GM23338 (cell line): ENCODE measurements at regions not wholly inside any gene's neighbourhood (a gene's known extent, or its start where the extent isn't known, plus 50 kb on each side); places are given as distances from the start of the nearest gene placed in this dataset.

ENCODE experiments used
- ATAC-seq: fragments of 200-7000 bp; cut with Tn5 transposase; 3 replicates; pipeline ENCODE4 v1.9.1; 2020
- DNase-seq: peaks from one replicate; pipeline ENCODE4 v3.0.0-alpha.2; 2015; ENCODE audit warnings: low spot score
- H2AFZ ChIP-seq: fragments of 200-600 bp; sonication (generic); 2 replicates; pipeline ENCODE4 v1.8.0; 2016; ENCODE audit warnings: antibody characterized with exemption, mild to moderate bottlenecking, moderate library complexity
- H3F3A ChIP-seq: fragments of 200-600 bp; sonication (generic); replicated peaks from 2 replicates; pipeline ENCODE4 v1.8.0; 2017; ENCODE audit warnings: antibody characterized with exemption, mixed run types, low read depth
- H3K27ac ChIP-seq: fragments of 200-600 bp; sonication (generic); 2 replicates; pipeline ENCODE4 v1.6.1; 2016; ENCODE audit warnings: low read depth
- H3K27me3 ChIP-seq: fragments of 200-600 bp; sonication (generic); 2 replicates; pipeline ENCODE4 v1.8.0; 2016; ENCODE audit warnings: mild to moderate bottlenecking, mixed run types, moderate library complexity; ENCODE audit not compliant: insufficient read depth
- H3K36me3 ChIP-seq: fragments of 200-600 bp; sonication (generic); 2 replicates; pipeline ENCODE4 v1.8.0; 2016; ENCODE audit warnings: mild to moderate bottlenecking; ENCODE audit not compliant: insufficient read depth
- H3K4me1 ChIP-seq: fragments of 200-600 bp; sonication (generic); 2 replicates; pipeline ENCODE4 v1.8.0; 2016; ENCODE audit warnings: mild to moderate bottlenecking, moderate library complexity; ENCODE audit not compliant: insufficient read depth
- H3K4me2 ChIP-seq: fragments of 200-600 bp; sonication (generic); 2 replicates; pipeline ENCODE4 v1.7.1; 2017; ENCODE audit warnings: mixed run types
- H3K4me3 ChIP-seq: fragments of 200-600 bp; sonication (generic); 2 replicates; pipeline ENCODE4 v1.6.1; 2016; ENCODE audit warnings: mixed run types
- H3K79me2 ChIP-seq: fragments of 200-600 bp; sonication (generic); replicated peaks from 2 replicates; pipeline ENCODE4 v1.8.0; 2017; ENCODE audit warnings: mild to moderate bottlenecking; ENCODE audit not compliant: insufficient read depth
- H3K9me2 ChIP-seq: fragments of 200-600 bp; sonication (generic); 2 replicates; pipeline ENCODE4 v1.8.0; 2017; ENCODE audit not compliant: insufficient read depth
- H4K20me1 ChIP-seq: fragments of 200-600 bp; sonication (generic); replicated peaks from 2 replicates; pipeline ENCODE4 v1.8.0; 2017; ENCODE audit warnings: mild to moderate bottlenecking; ENCODE audit not compliant: insufficient read depth
- H3K27ac Mint-ChIP-seq: 2 replicates; pipeline ENCODE4 v1.8.0; 2020; ENCODE audit warnings: inconsistent platforms, mild to moderate bottlenecking, moderate library complexity, mixed read lengths
- H3K27me3 Mint-ChIP-seq: 3 replicates; pipeline ENCODE4 v1.8.0; 2022; ENCODE audit warnings: low read depth, mild to moderate bottlenecking, moderate library complexity, mixed read lengths, inconsistent platforms; ENCODE audit not compliant: insufficient read depth, poor library complexity
- H3K36me3 Mint-ChIP-seq: 3 replicates; pipeline ENCODE4 v1.8.0; 2021; ENCODE audit warnings: low read depth, mild to moderate bottlenecking, inconsistent platforms, moderate library complexity, mixed read lengths
- H3K4me1 Mint-ChIP-seq: 3 replicates; pipeline ENCODE4 v1.8.0; 2020; ENCODE audit warnings: mild to moderate bottlenecking, inconsistent platforms, mixed read lengths
- H3K4me3 Mint-ChIP-seq: 3 replicates; pipeline ENCODE4 v1.8.0; 2021; ENCODE audit warnings: moderate library complexity, mild to moderate bottlenecking, inconsistent platforms, mixed read lengths
- H3K9me3 Mint-ChIP-seq: 3 replicates; pipeline ENCODE4 v1.8.0; 2020; ENCODE audit warnings: moderate library complexity, mild to moderate bottlenecking, inconsistent platforms, mixed read lengths
- CREB1 ChIP-seq: fragments of 250-450 bp; sonication (Bioruptor Pico); IDR thresholded peaks from 2 replicates; pipeline ENCODE4 v1.5.0; 2020; ENCODE audit warnings: low read depth, mild to moderate bottlenecking, moderate library complexity
- EZH2 ChIP-seq: fragments of 200-600 bp; sonication (generic); IDR thresholded peaks from one replicate; pipeline ENCODE4 v1.8.0; 2017; ENCODE audit warnings: antibody characterized with exemption, mild to moderate bottlenecking, low read depth; ENCODE audit not compliant: unreplicated experiment
- EZH2phosphoT487 ChIP-seq: fragments of 200-600 bp; sonication (generic); IDR thresholded peaks from one replicate; pipeline ENCODE4 v1.8.1; 2018; ENCODE audit warnings: antibody characterized with exemption; ENCODE audit not compliant: unreplicated experiment
- JUNB ChIP-seq: IDR thresholded peaks from one replicate; pipeline ENCODE4 v1.6.1; 2016; ENCODE audit warnings: antibody characterized with exemption; ENCODE audit not compliant: unreplicated experiment
- NANOG ChIP-seq: IDR thresholded peaks from 2 replicates; pipeline ENCODE4 v1.6.1; 2016; ENCODE audit warnings: antibody characterized with exemption, borderline replicate concordance
- POLR2AphosphoS5 ChIP-seq: IDR thresholded peaks from 2 replicates; pipeline ENCODE4 v1.6.1; 2016; ENCODE audit warnings: antibody characterized with exemption, low read depth
- STAT1 ChIP-seq: IDR thresholded peaks from one replicate; pipeline ENCODE4 v1.6.1; 2016; ENCODE audit warnings: antibody characterized with exemption; ENCODE audit not compliant: unreplicated experiment
- ZNF114 ChIP-seq: fragments of 250-450 bp; sonication (Bioruptor Pico); IDR thresholded peaks from 2 replicates; pipeline ENCODE4 v1.5.0; 2020; ENCODE audit warnings: mild to moderate bottlenecking, moderate library complexity
- ZNF331 ChIP-seq: fragments of 250-450 bp; sonication (Bioruptor Pico); IDR thresholded peaks from 2 replicates; pipeline ENCODE4 v1.5.0; 2020; ENCODE audit warnings: low read depth, mild to moderate bottlenecking, moderate library complexity
- TF ChIP-seq, protein P1 (sequence below): IDR thresholded peaks from one replicate; pipeline ENCODE4 v1.6.1; 2018; ENCODE audit warnings: antibody characterized with exemption; ENCODE audit not compliant: unreplicated experiment
- TF ChIP-seq, protein P2 (sequence below): IDR thresholded peaks from 2 replicates; pipeline ENCODE4 v1.6.1; 2016; ENCODE audit warnings: antibody characterized with exemption
- TF ChIP-seq, protein P3 (sequence below): fragments of 250-450 bp; sonication (Bioruptor Pico); IDR thresholded peaks from 2 replicates; pipeline ENCODE4 v1.5.0; 2020; ENCODE audit warnings: mild to moderate bottlenecking, moderate library complexity
- TF ChIP-seq, protein P4 (sequence below), 2 experiments: fragments of 200-600 bp in 1 of 2; sonication (generic) in 1 of 2; conservative IDR thresholded peaks; 2 replicates each; pipeline versions ENCODE4 v1.5.1 to v1.6.1; 2016 to 2017; ENCODE audit warnings: antibody characterized with exemption in 2 of 2, low read depth in 2 of 2, mild to moderate bottlenecking in 2 of 2, moderate library complexity in 1 of 2

DNA sequence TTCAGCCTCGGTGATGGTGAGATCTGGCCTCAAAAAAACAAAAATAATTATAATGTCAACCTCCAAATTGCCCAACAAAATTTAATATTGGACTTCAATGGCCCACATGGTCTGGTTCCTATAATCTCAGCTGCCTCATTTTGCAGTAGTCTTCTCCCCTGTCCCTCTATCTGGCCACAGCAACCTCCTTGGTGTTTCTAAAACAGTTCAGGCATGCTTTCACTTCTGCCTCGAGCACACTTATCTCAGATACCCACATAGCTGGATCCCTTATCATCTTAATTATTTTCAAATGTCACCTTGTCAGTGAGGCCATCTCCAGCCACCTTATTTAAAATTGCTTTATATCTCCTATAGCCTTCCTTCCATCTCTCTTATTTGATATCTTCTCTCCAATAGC, 52.9 kb upstream of the WDFY3 start:
- Histone ChIP-seq H3K9me2 (no peaks in the 10 kb centered on the region), H3K27ac (no peak overlapping the region), H3K4me3 (no peak overlapping the region), H3K4me2 (no peak overlapping the region), H3K36me3 (no peaks in the 10 kb centered on the region), H2AFZ (no peak overlapping the region), H3K4me1 (no peaks in the 10 kb centered on the region), H3F3A (no peaks in the 10 kb centered on the region), H3K79me2 (no peaks in the 10 kb centered on the region), H3K27me3 (no peaks in the 10 kb centered on the region), H4K20me1 (no peaks in the 10 kb centered on the region)
- no peak overlapping the region for H3K27ac Mint-ChIP-seq
- H3K4me3 Mint-ChIP-seq = no peak overlapping the region
- peaks cover 7% of the 10 kb centered on the region; the same call in 2 of the 3 replicates for H3K9me3 Mint-ChIP-seq
- H3K36me3 Mint-ChIP-seq = no peaks in the 10 kb centered on the region; the same call in 1 of the 3 replicates
- no peak for ATAC-seq
- no peaks in the 10 kb centered on the region for H3K27me3 Mint-ChIP-seq
- DNase-seq = no peak
- TF ChIP-seq STAT1 (no peak), POLR2AphosphoS5 (no peak), EZH2phosphoT487 (no peak), CREB1 (CRISPR knock-in tag) (no peak), ZNF331 (CRISPR knock-in tag) (no peak), JUNB (no peak), EZH2 (no peak), NANOG (no peak), ZNF114 (CRISPR knock-in tag) (no peak)
- TF ChIP-seq, protein P1, sequence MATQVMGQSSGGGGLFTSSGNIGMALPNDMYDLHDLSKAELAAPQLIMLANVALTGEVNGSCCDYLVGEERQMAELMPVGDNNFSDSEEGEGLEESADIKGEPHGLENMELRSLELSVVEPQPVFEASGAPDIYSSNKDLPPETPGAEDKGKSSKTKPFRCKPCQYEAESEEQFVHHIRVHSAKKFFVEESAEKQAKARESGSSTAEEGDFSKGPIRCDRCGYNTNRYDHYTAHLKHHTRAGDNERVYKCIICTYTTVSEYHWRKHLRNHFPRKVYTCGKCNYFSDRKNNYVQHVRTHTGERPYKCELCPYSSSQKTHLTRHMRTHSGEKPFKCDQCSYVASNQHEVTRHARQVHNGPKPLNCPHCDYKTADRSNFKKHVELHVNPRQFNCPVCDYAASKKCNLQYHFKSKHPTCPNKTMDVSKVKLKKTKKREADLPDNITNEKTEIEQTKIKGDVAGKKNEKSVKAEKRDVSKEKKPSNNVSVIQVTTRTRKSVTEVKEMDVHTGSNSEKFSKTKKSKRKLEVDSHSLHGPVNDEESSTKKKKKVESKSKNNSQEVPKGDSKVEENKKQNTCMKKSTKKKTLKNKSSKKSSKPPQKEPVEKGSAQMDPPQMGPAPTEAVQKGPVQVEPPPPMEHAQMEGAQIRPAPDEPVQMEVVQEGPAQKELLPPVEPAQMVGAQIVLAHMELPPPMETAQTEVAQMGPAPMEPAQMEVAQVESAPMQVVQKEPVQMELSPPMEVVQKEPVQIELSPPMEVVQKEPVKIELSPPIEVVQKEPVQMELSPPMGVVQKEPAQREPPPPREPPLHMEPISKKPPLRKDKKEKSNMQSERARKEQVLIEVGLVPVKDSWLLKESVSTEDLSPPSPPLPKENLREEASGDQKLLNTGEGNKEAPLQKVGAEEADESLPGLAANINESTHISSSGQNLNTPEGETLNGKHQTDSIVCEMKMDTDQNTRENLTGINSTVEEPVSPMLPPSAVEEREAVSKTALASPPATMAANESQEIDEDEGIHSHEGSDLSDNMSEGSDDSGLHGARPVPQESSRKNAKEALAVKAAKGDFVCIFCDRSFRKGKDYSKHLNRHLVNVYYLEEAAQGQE = no peak
- TF ChIP-seq, protein P2, sequence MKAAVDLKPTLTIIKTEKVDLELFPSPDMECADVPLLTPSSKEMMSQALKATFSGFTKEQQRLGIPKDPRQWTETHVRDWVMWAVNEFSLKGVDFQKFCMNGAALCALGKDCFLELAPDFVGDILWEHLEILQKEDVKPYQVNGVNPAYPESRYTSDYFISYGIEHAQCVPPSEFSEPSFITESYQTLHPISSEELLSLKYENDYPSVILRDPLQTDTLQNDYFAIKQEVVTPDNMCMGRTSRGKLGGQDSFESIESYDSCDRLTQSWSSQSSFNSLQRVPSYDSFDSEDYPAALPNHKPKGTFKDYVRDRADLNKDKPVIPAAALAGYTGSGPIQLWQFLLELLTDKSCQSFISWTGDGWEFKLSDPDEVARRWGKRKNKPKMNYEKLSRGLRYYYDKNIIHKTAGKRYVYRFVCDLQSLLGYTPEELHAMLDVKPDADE = no peak
- TF ChIP-seq, protein P3, sequence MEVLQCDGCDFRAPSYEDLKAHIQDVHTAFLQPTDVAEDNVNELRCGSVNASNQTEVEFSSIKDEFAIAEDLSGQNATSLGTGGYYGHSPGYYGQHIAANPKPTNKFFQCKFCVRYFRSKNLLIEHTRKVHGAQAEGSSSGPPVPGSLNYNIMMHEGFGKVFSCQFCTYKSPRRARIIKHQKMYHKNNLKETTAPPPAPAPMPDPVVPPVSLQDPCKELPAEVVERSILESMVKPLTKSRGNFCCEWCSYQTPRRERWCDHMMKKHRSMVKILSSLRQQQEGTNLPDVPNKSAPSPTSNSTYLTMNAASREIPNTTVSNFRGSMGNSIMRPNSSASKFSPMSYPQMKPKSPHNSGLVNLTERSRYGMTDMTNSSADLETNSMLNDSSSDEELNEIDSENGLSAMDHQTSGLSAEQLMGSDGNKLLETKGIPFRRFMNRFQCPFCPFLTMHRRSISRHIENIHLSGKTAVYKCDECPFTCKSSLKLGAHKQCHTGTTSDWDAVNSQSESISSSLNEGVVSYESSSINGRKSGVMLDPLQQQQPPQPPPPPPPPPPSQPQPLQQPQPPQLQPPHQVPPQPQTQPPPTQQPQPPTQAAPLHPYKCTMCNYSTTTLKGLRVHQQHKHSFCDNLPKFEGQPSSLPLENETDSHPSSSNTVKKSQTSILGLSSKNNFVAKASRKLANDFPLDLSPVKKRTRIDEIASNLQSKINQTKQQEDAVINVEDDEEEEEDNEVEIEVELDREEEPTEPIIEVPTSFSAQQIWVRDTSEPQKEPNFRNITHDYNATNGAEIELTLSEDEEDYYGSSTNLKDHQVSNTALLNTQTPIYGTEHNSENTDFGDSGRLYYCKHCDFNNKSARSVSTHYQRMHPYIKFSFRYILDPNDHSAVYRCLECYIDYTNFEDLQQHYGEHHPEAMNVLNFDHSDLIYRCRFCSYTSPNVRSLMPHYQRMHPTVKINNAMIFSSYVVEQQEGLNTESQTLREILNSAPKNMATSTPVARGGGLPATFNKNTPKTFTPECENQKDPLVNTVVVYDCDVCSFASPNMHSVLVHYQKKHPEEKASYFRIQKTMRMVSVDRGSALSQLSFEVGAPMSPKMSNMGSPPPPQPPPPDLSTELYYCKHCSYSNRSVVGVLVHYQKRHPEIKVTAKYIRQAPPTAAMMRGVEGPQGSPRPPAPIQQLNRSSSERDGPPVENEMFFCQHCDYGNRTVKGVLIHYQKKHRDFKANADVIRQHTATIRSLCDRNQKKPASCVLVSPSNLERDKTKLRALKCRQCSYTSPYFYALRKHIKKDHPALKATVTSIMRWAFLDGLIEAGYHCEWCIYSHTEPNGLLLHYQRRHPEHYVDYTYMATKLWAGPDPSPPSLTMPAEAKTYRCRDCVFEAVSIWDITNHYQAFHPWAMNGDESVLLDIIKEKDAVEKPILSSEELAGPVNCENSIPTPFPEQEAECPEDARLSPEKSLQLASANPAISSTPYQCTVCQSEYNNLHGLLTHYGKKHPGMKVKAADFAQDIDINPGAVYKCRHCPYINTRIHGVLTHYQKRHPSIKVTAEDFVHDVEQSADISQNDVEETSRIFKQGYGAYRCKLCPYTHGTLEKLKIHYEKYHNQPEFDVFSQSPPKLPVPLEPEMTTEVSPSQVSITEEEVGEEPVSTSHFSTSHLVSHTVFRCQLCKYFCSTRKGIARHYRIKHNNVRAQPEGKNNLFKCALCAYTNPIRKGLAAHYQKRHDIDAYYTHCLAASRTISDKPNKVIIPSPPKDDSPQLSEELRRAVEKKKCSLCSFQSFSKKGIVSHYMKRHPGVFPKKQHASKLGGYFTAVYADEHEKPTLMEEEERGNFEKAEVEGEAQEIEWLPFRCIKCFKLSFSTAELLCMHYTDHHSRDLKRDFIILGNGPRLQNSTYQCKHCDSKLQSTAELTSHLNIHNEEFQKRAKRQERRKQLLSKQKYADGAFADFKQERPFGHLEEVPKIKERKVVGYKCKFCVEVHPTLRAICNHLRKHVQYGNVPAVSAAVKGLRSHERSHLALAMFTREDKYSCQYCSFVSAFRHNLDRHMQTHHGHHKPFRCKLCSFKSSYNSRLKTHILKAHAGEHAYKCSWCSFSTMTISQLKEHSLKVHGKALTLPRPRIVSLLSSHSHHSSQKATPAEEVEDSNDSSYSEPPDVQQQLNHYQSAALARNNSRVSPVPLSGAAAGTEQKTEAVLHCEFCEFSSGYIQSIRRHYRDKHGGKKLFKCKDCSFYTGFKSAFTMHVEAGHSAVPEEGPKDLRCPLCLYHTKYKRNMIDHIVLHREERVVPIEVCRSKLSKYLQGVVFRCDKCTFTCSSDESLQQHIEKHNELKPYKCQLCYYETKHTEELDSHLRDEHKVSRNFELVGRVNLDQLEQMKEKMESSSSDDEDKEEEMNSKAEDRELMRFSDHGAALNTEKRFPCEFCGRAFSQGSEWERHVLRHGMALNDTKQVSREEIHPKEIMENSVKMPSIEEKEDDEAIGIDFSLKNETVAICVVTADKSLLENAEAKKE (CRISPR knock-in tag) = no peak
- TF ChIP-seq, protein P4, sequence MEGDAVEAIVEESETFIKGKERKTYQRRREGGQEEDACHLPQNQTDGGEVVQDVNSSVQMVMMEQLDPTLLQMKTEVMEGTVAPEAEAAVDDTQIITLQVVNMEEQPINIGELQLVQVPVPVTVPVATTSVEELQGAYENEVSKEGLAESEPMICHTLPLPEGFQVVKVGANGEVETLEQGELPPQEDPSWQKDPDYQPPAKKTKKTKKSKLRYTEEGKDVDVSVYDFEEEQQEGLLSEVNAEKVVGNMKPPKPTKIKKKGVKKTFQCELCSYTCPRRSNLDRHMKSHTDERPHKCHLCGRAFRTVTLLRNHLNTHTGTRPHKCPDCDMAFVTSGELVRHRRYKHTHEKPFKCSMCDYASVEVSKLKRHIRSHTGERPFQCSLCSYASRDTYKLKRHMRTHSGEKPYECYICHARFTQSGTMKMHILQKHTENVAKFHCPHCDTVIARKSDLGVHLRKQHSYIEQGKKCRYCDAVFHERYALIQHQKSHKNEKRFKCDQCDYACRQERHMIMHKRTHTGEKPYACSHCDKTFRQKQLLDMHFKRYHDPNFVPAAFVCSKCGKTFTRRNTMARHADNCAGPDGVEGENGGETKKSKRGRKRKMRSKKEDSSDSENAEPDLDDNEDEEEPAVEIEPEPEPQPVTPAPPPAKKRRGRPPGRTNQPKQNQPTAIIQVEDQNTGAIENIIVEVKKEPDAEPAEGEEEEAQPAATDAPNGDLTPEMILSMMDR (conservative IDR thresholded peaks at IDR 0.05; ENCODE audit: low read depth in 2 of 2) = no peak
- no peaks in the 10 kb centered on the region for H3K4me1 Mint-ChIP-seq
